Activated T-cell treated with anti-CD3 and anti-CD28 coated beads, Interleukin-2, amount 50 U/mL, for 24 hours (primary cell): ENCODE measurements at regions not wholly inside any gene's neighbourhood (a gene's known extent, or its start where the extent isn't known, plus 50 kb on each side); places are given as distances from the start of the nearest gene placed in this dataset.

Source experiments
- DNase-seq: peaks from one replicate; pipeline ENCODE4 v3.0.0-alpha.2; 2020
- H3K27ac Mint-ChIP-seq: 2 replicates; pipeline ENCODE4 v1.8.0; 2020; ENCODE audit warnings: mild to moderate bottlenecking, mixed read lengths
- H3K27me3 Mint-ChIP-seq: 2 replicates; pipeline ENCODE4 v1.8.0; 2020; ENCODE audit warnings: mixed read lengths
- H3K36me3 Mint-ChIP-seq: 2 replicates; pipeline ENCODE4 v1.8.0; 2020; ENCODE audit warnings: low read depth, mixed read lengths
- H3K4me1 Mint-ChIP-seq: 2 replicates; pipeline ENCODE4 v1.8.0; 2020; ENCODE audit warnings: low read depth, mixed read lengths
- H3K4me3 Mint-ChIP-seq: 2 replicates; pipeline ENCODE4 v1.8.0; 2020; ENCODE audit warnings: mild to moderate bottlenecking, moderate library complexity, mixed read lengths
- H3K9me3 Mint-ChIP-seq: 2 replicates; pipeline ENCODE4 v1.8.0; 2020; ENCODE audit warnings: mixed read lengths

GRCh38 chr17:74076446-74076845, 127.0 kb upstream of the RPL38 start:
- H3K36me3 Mint-ChIP-seq: no peaks in the 10 kb centered on the region
- H3K27ac Mint-ChIP-seq: no peak overlapping the region
- H3K4me3 Mint-ChIP-seq: no peak overlapping the region
- no peak for DNase-seq
- H3K4me1 Mint-ChIP-seq: no peaks in the 10 kb centered on the region
- no peaks in the 10 kb centered on the region for H3K27me3 Mint-ChIP-seq
- no peaks in the 10 kb centered on the region for H3K9me3 Mint-ChIP-seq

GRCh38 chr17:74077231-74077630, 126.2 kb upstream of the RPL38 start:
- DNase-seq: no peak
- no peaks in the 10 kb centered on the region for H3K4me1 Mint-ChIP-seq
- no peak overlapping the region for H3K4me3 Mint-ChIP-seq
- H3K27ac Mint-ChIP-seq: no peak overlapping the region
- no peaks in the 10 kb centered on the region for H3K9me3 Mint-ChIP-seq
- H3K36me3 Mint-ChIP-seq: no peaks in the 10 kb centered on the region
- no peaks in the 10 kb centered on the region for H3K27me3 Mint-ChIP-seq

DNA sequence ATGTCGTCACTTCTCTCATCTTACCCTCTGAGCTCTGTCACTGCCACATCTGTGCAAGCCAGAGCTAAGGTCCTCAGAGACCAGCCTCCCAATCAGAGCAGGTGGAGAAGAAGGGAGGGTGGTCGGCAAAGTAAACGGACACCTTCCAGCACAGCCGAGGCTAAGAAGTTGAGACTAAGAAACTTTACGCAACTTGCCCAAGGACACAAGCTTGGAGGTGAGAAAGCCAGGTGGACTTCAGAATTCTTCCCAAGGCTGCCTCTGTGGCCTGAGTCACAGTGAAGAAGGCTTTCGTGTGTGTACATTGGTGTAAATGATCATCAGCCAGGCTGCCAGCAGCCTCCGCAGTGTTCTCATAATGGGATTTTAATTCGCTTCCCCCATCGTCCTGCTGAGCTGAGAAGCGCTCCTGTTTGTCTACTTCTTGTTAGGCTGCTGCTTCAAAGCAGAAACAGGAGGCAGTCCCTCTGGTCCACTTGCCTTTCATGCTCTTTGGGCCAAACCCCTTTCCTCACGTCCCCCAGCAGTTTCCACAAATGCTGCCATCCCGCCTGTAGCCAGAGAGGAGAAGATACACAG, 125.0 kb upstream of the RPL38 start:
- H3K27me3 Mint-ChIP-seq: peaks cover 5% of the 10 kb centered on the region
- H3K4me1 Mint-ChIP-seq: no peaks in the 10 kb centered on the region
- no peak overlapping the region for H3K27ac Mint-ChIP-seq
- no peaks in the 10 kb centered on the region for H3K36me3 Mint-ChIP-seq
- H3K4me3 Mint-ChIP-seq: no peak overlapping the region
- no peaks in the 10 kb centered on the region for H3K9me3 Mint-ChIP-seq
- DNase-seq: no peak

DNA sequence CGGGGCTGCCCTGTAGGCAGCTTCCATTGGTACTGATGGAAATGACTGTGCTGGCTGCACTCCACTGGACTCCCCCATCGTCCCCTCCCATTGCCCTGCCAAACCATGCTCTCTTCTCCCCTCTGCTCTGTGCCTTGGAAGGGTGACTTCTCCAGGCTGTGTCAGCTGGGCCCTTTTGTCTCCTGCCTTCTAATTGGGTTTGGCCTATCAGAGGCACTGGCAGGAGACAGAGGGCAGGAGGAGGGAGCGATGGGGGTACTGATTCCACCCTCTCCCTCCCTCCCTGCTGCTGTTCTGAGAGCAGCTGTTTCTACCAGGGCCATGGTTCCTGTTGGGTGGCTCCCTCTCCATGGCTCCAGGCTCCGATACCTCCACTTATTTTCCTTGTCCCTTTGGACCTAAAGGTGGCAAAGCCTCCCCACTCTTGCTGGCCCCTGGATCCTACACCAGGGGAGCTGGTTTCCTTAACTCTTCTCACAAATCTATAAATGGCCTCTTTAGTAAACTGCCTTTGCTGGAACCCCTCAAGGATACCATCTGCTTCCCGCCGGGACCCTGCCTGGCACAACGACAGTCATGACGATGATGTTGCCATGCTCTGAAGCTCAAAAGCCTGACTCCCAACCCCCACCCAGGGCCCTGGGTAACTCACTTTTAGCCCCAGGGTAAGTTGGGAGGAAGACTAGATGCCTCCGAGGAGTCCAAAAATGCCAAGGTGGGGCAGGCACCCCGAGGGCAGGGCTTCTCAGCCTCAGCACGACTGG, 123.8 kb upstream of the RPL38 start:
- Mint-ChIP-seq H3K36me3 (no peaks in the 10 kb centered on the region), H3K27me3 (peaks cover 9% of the 10 kb centered on the region), H3K4me1 (no peaks in the 10 kb centered on the region), H3K9me3 (peaks cover under 1% of the 10 kb centered on the region), H3K27ac (no peak overlapping the region), H3K4me3 (no peak overlapping the region)
- no peak for DNase-seq

DNA sequence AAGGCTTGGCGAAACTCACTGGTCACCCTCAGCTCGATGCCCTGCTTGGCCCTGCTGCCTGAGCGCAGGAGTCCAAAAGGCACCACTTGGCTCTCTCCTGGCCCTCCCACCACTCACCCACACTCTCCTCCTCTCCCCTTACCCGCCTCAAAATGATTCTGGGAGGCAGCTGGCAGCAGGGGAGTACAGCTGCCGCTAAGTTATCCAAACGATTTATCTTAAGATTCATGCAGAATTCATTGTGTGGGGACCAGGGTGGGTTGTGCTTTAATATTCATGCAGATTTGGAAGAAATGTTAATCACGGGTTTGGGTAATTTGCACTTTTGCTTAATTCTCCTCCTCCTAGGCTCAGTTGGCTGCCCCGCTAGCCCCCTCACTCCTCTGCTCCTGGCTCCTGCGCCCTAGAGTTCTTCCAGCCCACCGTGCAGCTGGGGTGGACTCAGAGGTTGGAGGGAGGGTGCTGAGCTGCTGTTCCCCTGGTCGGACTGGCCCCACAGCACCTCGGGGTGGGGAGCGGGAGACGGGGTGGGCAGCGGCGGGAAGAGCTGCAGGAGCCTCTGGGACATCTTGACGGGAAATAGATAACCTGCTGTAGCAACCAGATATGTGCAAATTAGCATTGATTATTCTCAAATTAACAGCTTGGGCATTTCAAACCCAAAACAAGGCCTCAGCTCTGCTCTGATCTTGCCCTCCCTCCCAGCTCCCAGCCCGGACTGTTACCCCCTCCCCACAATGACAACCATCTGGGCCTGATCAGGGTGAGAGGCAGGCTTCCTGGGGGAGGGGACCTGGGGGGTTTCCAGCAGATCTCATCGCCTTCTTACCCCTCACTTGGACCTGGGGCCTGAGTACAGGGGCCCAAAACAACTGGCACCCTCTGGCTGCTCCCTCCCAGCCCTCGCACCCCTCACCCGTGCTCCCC, 122.6 kb upstream of the RPL38 start:
- H3K36me3 Mint-ChIP-seq: no peaks in the 10 kb centered on the region
- no peak for DNase-seq
- peaks cover 10% of the 10 kb centered on the region for H3K9me3 Mint-ChIP-seq
- H3K27ac Mint-ChIP-seq: no peak overlapping the region
- H3K27me3 Mint-ChIP-seq: peaks cover 9% of the 10 kb centered on the region
- no peak overlapping the region for H3K4me3 Mint-ChIP-seq
- H3K4me1 Mint-ChIP-seq: no peaks in the 10 kb centered on the region

DNA sequence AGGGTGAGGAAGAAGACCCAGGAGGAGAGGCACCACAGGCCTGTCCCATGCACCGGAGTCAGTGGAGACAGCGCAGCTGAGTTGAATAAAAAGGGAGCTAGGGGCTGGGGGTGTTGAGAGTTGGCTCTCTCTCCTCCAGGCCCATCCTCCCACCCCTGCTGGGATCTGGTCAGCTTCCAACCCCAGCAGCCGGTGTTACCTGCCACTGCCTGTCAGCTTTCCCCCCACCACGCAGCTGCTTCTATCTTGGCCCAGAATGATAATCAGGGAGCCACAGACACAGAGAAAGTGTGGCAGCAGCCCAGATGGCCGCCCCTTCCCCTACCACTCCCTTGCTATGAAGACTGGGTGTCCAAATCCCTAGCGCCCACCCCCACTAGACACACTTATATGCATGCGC, 120.6 kb upstream of the RPL38 start:
- DNase-seq: no peak
- peaks cover 10% of the 10 kb centered on the region for H3K9me3 Mint-ChIP-seq
- H3K4me3 Mint-ChIP-seq: no peak overlapping the region
- H3K36me3 Mint-ChIP-seq: no peaks in the 10 kb centered on the region
- H3K27me3 Mint-ChIP-seq: peaks cover 14% of the 10 kb centered on the region
- H3K27ac Mint-ChIP-seq: no peak overlapping the region
- H3K4me1 Mint-ChIP-seq: no peaks in the 10 kb centered on the region

GRCh38 chr17:74083321-74083720, 120.2 kb upstream of the RPL38 start:
- Mint-ChIP-seq H3K4me3 (no peak overlapping the region), H3K9me3 (peaks cover 10% of the 10 kb centered on the region), H3K36me3 (no peaks in the 10 kb centered on the region), H3K27ac (no peak overlapping the region), H3K4me1 (no peaks in the 10 kb centered on the region), H3K27me3 (peaks cover 18% of the 10 kb centered on the region)
- no peak for DNase-seq

GRCh38 chr17:74085434-74085833, 118.0 kb upstream of the RPL38 start:
- Mint-ChIP-seq H3K27ac (no peak overlapping the region), H3K4me1 (no peaks in the 10 kb centered on the region)

GRCh38 chr17:74087002-74087585, 116.4 kb upstream of the RPL38 start:
- no peaks in the 10 kb centered on the region for H3K4me1 Mint-ChIP-seq
- H3K36me3 Mint-ChIP-seq: no peaks in the 10 kb centered on the region
- no peak overlapping the region for H3K27ac Mint-ChIP-seq

More at GRCh38 chr17:74085434-74085833, 118.0 kb upstream of the RPL38 start:
- Mint-ChIP-seq H3K27me3 (peaks cover 28% of the 10 kb centered on the region), H3K4me3 (no peak overlapping the region), H3K36me3 (no peaks in the 10 kb centered on the region), H3K9me3 (peaks cover 10% of the 10 kb centered on the region)
- DNase-seq: no peak

GRCh38 chr17:74088285-74088933, 115.1 kb upstream of the RPL38 start:
- H3K36me3 Mint-ChIP-seq: no peaks in the 10 kb centered on the region
- H3K27me3 Mint-ChIP-seq: peaks cover 23% of the 10 kb centered on the region
- H3K27ac Mint-ChIP-seq: no peak overlapping the region
- H3K4me1 Mint-ChIP-seq: no peaks in the 10 kb centered on the region
- DNase-seq: no peak
- peaks cover 10% of the 10 kb centered on the region for H3K9me3 Mint-ChIP-seq
- no peak overlapping the region for H3K4me3 Mint-ChIP-seq

More at GRCh38 chr17:74087002-74087585, 116.4 kb upstream of the RPL38 start:
- Mint-ChIP-seq H3K9me3 (peaks cover 10% of the 10 kb centered on the region), H3K4me3 (no peak overlapping the region), H3K27me3 (peaks cover 28% of the 10 kb centered on the region)
- no peak for DNase-seq

- H3K27me3 Mint-ChIP-seq: peaks cover 20% of the 10 kb centered on the region
Observed at GRCh38 chr17:74088934-74089329, 114.5 kb upstream of the RPL38 start.

GRCh38 chr17:74089380-74089779, 114.1 kb upstream of the RPL38 start:
- peaks cover 20% of the 10 kb centered on the region for H3K27me3 Mint-ChIP-seq
- no peaks in the 10 kb centered on the region for H3K36me3 Mint-ChIP-seq
- H3K4me1 Mint-ChIP-seq: no peaks in the 10 kb centered on the region
- DNase-seq: no peak
- peaks cover 10% of the 10 kb centered on the region for H3K9me3 Mint-ChIP-seq
- H3K27ac Mint-ChIP-seq: no peak overlapping the region
- no peak overlapping the region for H3K4me3 Mint-ChIP-seq

More at GRCh38 chr17:74088934-74089329, 114.5 kb upstream of the RPL38 start:
- Mint-ChIP-seq H3K27ac (no peak overlapping the region), H3K36me3 (no peaks in the 10 kb centered on the region), H3K4me3 (no peak overlapping the region), H3K9me3 (peaks cover 10% of the 10 kb centered on the region), H3K4me1 (no peaks in the 10 kb centered on the region)
- DNase-seq: no peak

GRCh38 chr17:74089869-74090464, 113.5 kb upstream of the RPL38 start:
- H3K27ac Mint-ChIP-seq: no peak overlapping the region
- DNase-seq: peak; percentile 50
- H3K9me3 Mint-ChIP-seq: peaks cover 7% of the 10 kb centered on the region
- H3K4me1 Mint-ChIP-seq: no peaks in the 10 kb centered on the region
- H3K4me3 Mint-ChIP-seq: no peak overlapping the region
- peaks cover 20% of the 10 kb centered on the region for H3K27me3 Mint-ChIP-seq
- H3K36me3 Mint-ChIP-seq: no peaks in the 10 kb centered on the region

DNA sequence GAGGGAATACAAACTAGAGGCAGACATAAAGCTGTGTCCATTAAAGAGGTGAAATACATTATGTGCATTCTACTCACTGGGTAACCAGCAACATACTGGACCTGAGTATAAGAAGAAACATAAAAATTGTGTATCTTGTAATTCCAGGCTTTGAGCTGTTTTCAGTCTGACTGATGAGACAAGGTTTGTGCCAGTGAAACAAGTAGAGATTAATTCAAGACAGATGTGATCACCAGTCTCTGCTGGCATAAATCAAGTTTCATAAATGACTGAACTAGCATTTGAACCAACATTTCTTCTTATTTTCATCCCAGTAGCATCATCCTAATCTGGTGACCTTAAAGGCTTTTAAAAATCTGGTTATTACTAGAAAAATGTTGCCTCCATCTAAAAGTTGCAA, 108.8 kb upstream of the RPL38 start:
- no peaks in the 10 kb centered on the region for H3K9me3 Mint-ChIP-seq
- H3K27me3 Mint-ChIP-seq: no peaks in the 10 kb centered on the region
- H3K27ac Mint-ChIP-seq: no peak overlapping the region
- DNase-seq: no peak
- H3K4me3 Mint-ChIP-seq: no peak overlapping the region
- H3K4me1 Mint-ChIP-seq: no peaks in the 10 kb centered on the region
- no peaks in the 10 kb centered on the region for H3K36me3 Mint-ChIP-seq
